HG03354 (cell line): ENCODE measurements at regions not wholly inside any gene's neighbourhood (a gene's known extent, or its start where the extent isn't known, plus 50 kb on each side); places are given as distances from the start of the nearest gene placed in this dataset.

Experiments used
- ATAC-seq: cut with Tn5 transposase; IDR thresholded peaks from one replicate; pipeline ENCODE4 v1.9.1; 2021; ENCODE audit warnings: mild to moderate bottlenecking; ENCODE audit not compliant: unreplicated experiment, poor library complexity, severe bottlenecking

GRCh38 chr12:20188930-20189653 lies 179.2 kb upstream of the PDE3A start:
- no peak for ATAC-seq

DNA sequence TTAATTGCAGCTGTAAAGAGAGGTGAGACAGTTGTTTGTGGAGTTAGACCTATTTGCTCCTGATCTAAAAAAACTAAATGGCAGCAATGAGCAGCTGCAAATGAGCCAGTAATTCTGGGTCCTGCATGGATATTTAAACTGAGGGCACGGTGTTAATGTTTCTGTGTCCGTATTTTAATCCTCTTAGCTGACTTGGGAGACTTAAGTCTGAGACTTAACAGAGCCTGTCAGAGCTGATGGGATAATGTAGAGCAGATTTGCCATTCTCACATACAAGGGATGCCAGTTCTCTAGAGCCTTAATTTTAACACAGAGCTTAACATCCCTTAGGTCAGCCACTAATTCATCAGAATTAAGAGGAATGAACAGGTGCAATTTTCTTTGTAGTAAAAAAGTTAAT lies 178.6 kb upstream of the PDE3A start:
- no peak for ATAC-seq

GRCh38 chr12:20194171-20194570 lies 174.2 kb upstream of the PDE3A start:
- no peak for ATAC-seq

DNA sequence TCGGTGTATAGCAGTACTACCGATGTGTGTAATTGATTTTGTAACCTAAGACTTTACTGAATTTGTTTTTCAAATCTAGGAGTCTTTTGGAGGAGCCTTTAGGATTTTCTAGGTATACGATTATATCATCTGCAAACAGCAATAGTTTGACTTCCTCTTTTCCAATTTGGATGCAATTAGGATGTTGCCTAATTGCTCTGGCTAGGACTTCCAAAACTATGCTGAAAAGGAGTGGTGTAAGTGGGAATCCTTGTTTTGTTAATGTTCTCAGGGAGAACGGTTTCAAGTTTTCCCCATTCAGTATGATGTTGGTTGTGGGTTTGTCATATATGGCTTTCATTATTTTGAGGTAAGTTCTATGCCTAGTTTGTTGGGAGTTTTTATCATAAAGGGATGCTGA lies 171.6 kb upstream of the PDE3A start:
- ATAC-seq = no peak

GRCh38 chr12:20197411-20197810 lies 170.9 kb upstream of the PDE3A start:
- no peak for ATAC-seq

- ATAC-seq = no peak
Measured at GRCh38 chr12:20199780-20200179, 168.6 kb upstream of the PDE3A start.

GRCh38 chr12:20201733-20202132 lies 166.6 kb upstream of the PDE3A start:
- ATAC-seq = no peak

DNA sequence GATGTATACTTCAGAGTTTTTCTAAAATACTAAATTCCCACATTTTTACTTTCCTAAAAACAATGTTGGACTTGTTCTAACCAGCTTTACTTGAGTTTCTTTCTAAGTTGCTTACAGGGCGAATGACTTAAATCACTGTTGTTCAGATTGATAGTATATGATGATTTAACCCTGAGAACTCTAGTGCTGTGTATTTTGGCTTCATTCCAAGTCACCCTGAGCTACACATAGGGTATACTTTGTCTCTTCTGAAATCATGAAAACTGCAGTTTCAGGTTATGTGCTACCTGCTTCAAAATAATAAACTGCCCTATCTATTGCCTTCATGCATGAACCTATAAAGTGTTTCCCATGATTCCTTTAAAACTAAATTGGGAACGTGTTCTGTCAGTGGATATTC lies 162.5 kb upstream of the PDE3A start:
- ATAC-seq = no peak

DNA sequence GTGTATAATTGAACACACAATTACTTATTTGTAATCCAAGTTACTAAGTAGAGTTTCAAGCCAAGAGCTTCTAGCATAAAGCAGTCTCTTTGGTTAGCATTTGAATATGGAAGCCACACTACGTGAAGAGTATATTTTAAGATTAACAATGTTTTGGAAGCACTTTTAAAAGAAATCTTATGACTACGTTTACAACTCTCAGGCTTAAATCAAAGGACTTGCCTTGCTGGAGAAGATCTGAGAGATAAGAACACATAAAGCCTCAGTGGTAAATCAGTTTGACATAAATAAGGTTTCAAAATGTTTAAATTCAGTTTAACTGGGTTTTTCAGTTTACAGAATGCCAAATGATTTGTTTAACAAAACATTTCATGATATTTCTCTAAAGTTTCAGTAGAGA lies 161.9 kb upstream of the PDE3A start:
- ATAC-seq = no peak

DNA sequence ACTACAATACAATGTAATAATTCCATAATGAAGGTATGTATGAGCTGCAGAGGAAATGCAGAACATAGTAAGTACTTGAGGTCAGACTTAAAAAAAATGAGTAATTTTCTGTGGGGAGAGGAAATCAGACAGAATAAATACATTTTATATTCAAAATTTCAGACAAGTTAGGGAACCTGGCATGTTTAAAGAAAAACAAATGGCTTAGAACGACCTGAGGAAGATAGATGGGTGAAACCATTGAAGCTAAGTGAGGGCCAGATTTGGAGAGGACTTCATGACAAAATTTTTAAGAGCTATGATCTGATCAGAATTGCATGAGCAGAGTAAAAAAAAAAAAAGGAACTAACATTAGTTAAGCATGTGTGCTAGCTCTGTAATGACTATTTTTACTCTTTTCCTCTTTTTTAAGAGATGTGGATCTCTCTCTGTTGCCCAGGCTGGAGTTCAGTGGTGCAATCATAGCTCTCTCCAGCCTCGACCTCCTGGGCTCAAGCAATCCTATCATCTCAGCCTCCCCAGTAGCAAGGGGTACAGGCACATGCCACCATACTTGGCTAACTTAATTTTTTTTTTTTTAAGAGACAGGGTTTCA lies 157.6 kb upstream of the PDE3A start:
- ATAC-seq = no peak

GRCh38 chr12:20211541-20211940 lies 156.8 kb upstream of the PDE3A start:
- no peak for ATAC-seq

DNA sequence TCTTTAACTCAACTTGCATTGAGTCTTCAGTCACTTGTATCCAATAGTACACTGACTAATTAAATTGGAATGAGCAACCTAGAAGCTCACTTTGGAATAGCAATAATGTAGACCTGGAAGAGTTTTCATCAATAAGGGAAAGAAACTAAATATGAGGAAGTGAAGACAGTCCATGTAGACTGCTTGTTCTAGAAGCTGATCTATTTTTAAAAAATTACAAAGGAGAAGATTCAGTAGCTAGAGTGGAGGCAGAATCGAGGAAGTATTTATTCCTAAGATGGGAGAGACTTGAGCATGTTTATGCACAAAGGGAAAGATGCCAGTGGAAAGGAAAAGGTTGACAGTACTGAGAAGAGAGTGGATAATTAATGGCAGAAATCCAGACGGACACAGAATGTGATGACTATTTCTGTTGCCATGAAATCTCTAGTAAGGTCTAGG lies 156.3 kb upstream of the PDE3A start:
- no peak for ATAC-seq

GRCh38 chr12:20212658-20213555 lies 155.4 kb upstream of the PDE3A start:
- ATAC-seq = no peak

- no peak for ATAC-seq
Measured at GRCh38 chr12:20213723-20214625, 154.4 kb upstream of the PDE3A start.

DNA sequence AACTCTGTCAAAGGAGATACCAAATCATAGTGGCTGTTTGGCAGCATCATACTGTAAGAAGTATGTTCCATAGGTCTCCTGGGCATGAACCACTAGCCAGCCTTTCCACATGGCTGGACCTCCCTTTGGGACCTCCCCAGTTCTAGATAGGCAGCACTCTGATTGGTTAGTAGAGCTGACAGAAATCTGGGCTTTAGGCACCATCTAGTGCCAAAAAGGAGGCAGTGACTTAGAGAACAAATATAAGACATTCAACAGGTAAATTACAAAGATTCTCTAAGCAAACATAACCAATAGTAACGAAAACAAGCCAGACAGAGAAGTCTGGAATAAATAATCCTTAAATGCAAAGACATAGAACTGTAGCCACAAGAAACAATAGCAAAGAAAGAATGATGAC lies 148.0 kb upstream of the PDE3A start:
- ATAC-seq = no peak

DNA sequence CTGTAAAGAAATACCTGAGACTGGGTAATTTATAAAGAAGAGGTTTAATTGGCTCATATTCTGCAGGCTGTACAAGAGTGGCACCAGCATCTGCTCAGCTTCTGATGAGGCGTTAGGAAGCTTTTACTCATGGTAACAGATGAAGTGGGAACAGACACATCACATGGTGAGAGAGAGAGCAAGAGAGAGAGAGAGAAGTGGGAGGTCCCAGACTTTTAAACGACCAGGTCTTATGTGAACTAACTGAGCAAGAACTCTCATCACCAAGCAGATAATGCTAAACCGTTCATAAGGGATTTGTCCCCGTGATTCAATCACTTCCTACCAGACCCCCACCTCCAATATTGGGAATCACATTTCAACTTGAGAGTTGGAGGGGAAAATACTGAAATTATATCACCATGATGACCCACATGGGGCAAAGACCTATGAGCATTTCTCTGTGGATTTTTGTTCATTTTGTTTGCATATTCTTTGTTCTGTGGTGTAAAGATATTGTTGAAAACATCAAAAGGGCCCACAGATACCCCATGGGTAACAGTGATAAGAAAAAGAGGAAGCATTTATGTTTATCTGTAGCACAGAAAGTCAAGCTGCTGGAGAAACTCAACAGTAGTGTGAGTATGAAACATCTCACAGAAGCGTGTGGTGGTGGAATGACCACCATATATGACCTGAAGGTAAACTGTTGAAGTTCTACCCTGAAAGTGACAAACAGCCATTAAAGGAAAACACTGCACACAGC lies 135.2 kb upstream of the PDE3A start:
- ATAC-seq = no peak

GRCh38 chr12:20234474-20234873 lies 133.9 kb upstream of the PDE3A start:
- ATAC-seq = no peak

DNA sequence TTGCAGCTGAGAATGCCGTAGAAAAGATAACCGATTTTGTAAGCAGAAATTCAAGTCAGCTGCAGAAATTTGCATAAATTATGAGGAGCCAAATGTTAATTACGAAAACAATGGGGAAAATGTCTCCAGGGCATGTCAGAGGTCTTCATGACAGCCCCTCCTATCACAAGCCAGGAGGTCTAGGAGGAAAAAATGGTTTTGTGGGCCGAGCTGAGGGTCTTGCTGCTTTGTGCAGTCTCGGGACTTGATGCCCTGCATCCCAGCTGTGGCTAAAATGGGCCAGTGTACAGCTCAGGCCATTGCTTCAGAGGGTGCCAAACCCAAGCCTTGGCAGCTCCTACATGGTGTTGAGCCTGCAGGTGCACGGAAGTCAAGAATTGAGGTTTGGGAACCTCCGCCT lies 131.2 kb upstream of the PDE3A start:
- no peak for ATAC-seq

DNA sequence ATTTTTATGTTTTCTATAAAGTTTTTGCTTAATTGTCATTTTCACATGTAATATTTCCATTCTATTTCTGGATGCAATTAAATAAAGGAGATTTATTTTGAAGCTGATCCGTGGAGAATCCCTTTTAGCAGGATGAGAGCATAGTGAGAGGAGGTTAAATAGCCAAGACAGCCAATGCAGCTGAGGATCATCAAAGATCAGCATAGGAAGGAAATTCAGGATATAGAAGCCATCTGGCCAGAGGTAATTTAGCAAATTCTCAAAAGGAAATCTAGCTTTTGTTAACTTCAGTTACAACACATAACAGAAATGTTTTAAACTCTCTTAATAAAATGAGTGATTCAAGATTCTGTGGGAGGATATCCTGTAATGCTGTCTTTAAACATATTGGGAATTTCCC lies 122.8 kb upstream of the PDE3A start:
- no peak for ATAC-seq
